ENCODE measurements at regions not wholly inside any gene's neighbourhood (a gene's known extent, or its start where the extent isn't known, plus 50 kb on each side); places are given as distances from the start of the nearest gene placed in this dataset.
"Not testable (repeated sequence)": the region's sequence is repeated elsewhere in the genome, so short reads cannot be mapped to it uniquely, and the experiment has no call there.

DNA sequence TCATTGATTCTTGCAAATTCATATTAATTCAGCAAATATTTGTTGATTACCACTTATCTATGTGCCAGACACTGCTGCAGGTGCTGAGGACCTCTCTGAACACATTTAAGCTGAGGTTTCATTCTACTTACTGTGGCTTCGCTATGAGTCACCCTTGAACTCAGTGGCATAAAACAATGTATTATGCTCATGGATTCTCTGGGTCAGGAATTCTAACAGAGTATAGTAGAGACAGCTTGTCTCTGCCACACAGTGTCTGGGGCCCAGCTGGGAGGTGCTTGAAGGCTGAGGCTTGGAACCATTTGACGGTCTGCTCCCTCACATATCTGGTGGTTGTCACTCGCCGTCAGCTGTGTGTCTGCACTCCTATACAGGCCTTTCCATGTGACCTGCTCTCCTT is 124.3 kb upstream of the NR3C1 start:
- 98% methylated on average over 4 of the region's 4 CpGs for WGBS, 2 donors
- no peak overlapping the region for H3K27ac ChIP-seq (ENCODE audit: low read depth in 2 of 2, low read length in 1 of 2)
- H3K9me3 ChIP-seq (ENCODE audit: control insufficient read depth in 2 of 2, insufficient read depth in 1 of 2, low read depth in 1 of 2, low read length in 1 of 2), result no peaks in the 10 kb centered on the region
- H3K4me3 ChIP-seq (ENCODE audit: low read depth in 1 of 2, low read length in 2 of 2), result no peak overlapping the region
- no peaks in the 10 kb centered on the region for H3K27me3 ChIP-seq (ENCODE audit: control insufficient read depth in 1 of 2, insufficient read depth in 2 of 2, low read length in 2 of 2)
- H3K36me3 ChIP-seq (ENCODE audit: control insufficient read depth in 2 of 2, insufficient read depth in 2 of 2, low read length in 1 of 2), result no peaks in the 10 kb centered on the region
- H3K4me1 ChIP-seq (ENCODE audit: control insufficient read depth in 2 of 2, insufficient read depth in 2 of 2, low read length in 1 of 2), result no peaks in the 10 kb centered on the region

- H3K4me3 ChIP-seq (ENCODE audit: low read depth in 1 of 2, low read length in 2 of 2), result no peak overlapping the region
- no peaks in the 10 kb centered on the region for H3K9me3 ChIP-seq (ENCODE audit: control insufficient read depth in 2 of 2, insufficient read depth in 1 of 2, low read depth in 1 of 2, low read length in 1 of 2)
- H3K27ac ChIP-seq (ENCODE audit: low read depth in 2 of 2, low read length in 1 of 2), result no peak overlapping the region
- H3K4me1 ChIP-seq (ENCODE audit: control insufficient read depth in 2 of 2, insufficient read depth in 2 of 2, low read length in 1 of 2), result no peaks in the 10 kb centered on the region
- WGBS, 2 donors, result 96 to 99% methylated on average over 1 of the region's 1 CpG
- no peaks in the 10 kb centered on the region for H3K36me3 ChIP-seq (ENCODE audit: control insufficient read depth in 2 of 2, insufficient read depth in 2 of 2, low read length in 1 of 2)
- no peaks in the 10 kb centered on the region for H3K27me3 ChIP-seq (ENCODE audit: control insufficient read depth in 1 of 2, insufficient read depth in 2 of 2, low read length in 2 of 2)
Observed at GRCh38 chr5:143525176-143525575, 121.7 kb upstream of the NR3C1 start.

DNA sequence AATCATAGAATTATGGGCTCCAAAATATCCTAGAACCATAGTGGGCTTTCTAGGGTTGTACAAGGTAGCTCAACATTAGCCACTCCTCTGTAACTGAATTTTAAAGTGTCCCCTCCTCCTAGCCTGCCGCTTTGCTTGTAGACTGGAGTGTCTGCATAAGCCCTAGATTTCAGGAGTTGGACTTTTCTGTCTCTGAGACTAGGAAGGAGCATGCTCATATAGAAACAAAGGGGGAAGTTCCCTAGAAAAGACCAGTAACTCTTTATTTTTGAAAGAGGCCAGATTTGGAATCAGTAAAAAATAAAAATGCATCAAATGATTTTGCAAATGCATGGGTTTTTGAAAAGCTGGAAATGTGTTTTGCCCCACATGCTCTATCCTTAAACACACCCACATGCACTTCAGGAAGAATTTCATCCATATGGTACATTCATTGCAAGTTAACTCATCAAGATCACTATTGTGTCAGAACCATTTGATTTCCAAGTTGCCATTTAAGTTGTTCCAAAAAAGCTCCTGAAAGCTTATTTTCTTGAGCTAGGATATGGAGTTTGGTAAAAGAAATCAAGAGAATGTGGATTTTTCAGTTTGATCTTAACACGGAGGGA is 121.0 kb upstream of the NR3C1 start:
- Histone ChIP-seq H3K4me1 (ENCODE audit: control insufficient read depth in 2 of 2, insufficient read depth in 2 of 2, low read length in 1 of 2) (no peaks in the 10 kb centered on the region), H3K36me3 (ENCODE audit: control insufficient read depth in 2 of 2, insufficient read depth in 2 of 2, low read length in 1 of 2) (no peaks in the 10 kb centered on the region), H3K4me3 (ENCODE audit: low read depth in 1 of 2, low read length in 2 of 2) (no peak overlapping the region), H3K27ac (ENCODE audit: low read depth in 2 of 2, low read length in 1 of 2) (no peak overlapping the region), H3K27me3 (ENCODE audit: control insufficient read depth in 1 of 2, insufficient read depth in 2 of 2, low read length in 2 of 2) (no peaks in the 10 kb centered on the region), H3K9me3 (ENCODE audit: control insufficient read depth in 2 of 2, insufficient read depth in 1 of 2, low read depth in 1 of 2, low read length in 1 of 2) (no peaks in the 10 kb centered on the region)
- WGBS, 2 donors, result 89 to 93% methylated on average over 2 of the region's 2 CpGs

- Histone ChIP-seq H3K9me3 (ENCODE audit: control insufficient read depth in 2 of 2, insufficient read depth in 1 of 2, low read depth in 1 of 2, low read length in 1 of 2) (no peaks in the 10 kb centered on the region), H3K27ac (ENCODE audit: low read depth in 2 of 2, low read length in 1 of 2) (no peak overlapping the region), H3K4me1 (ENCODE audit: control insufficient read depth in 2 of 2, insufficient read depth in 2 of 2, low read length in 1 of 2) (no peaks in the 10 kb centered on the region), H3K27me3 (ENCODE audit: control insufficient read depth in 1 of 2, insufficient read depth in 2 of 2, low read length in 2 of 2) (no peaks in the 10 kb centered on the region), H3K4me3 (ENCODE audit: low read depth in 1 of 2, low read length in 2 of 2) (no peak overlapping the region), H3K36me3 (ENCODE audit: control insufficient read depth in 2 of 2, insufficient read depth in 2 of 2, low read length in 1 of 2) (no peaks in the 10 kb centered on the region)
- 61% methylated on average over 4 of the region's 4 CpGs for WGBS, 2 donors
Observed at GRCh38 chr5:143521846-143522400, 118.4 kb upstream of the NR3C1 start.

GRCh38 chr5:143521141-143521540 is 117.7 kb upstream of the NR3C1 start:
- Histone ChIP-seq H3K36me3 (ENCODE audit: control insufficient read depth in 2 of 2, insufficient read depth in 2 of 2, low read length in 1 of 2) (no peaks in the 10 kb centered on the region), H3K27me3 (ENCODE audit: control insufficient read depth in 1 of 2, insufficient read depth in 2 of 2, low read length in 2 of 2) (no peaks in the 10 kb centered on the region), H3K9me3 (ENCODE audit: control insufficient read depth in 2 of 2, insufficient read depth in 1 of 2, low read depth in 1 of 2, low read length in 1 of 2) (no peaks in the 10 kb centered on the region), H3K4me3 (ENCODE audit: low read depth in 1 of 2, low read length in 2 of 2) (no peak overlapping the region), H3K4me1 (ENCODE audit: control insufficient read depth in 2 of 2, insufficient read depth in 2 of 2, low read length in 1 of 2) (no peaks in the 10 kb centered on the region), H3K27ac (ENCODE audit: low read depth in 2 of 2, low read length in 1 of 2) (no peak overlapping the region)
- WGBS, 2 donors, result 62 to 72% methylated on average over 4 of the region's 4 CpGs

GRCh38 chr5:143519215-143519614 is 115.7 kb upstream of the NR3C1 start:
- H3K36me3 ChIP-seq (ENCODE audit: control insufficient read depth in 2 of 2, insufficient read depth in 2 of 2, low read length in 1 of 2); H3K27ac ChIP-seq (ENCODE audit: low read depth in 2 of 2, low read length in 1 of 2); H3K4me1 ChIP-seq (ENCODE audit: control insufficient read depth in 2 of 2, insufficient read depth in 2 of 2, low read length in 1 of 2); H3K4me3 ChIP-seq (ENCODE audit: low read depth in 1 of 2, low read length in 2 of 2); H3K9me3 ChIP-seq (ENCODE audit: control insufficient read depth in 2 of 2, insufficient read depth in 1 of 2, low read depth in 1 of 2, low read length in 1 of 2); H3K27me3 ChIP-seq (ENCODE audit: control insufficient read depth in 1 of 2, insufficient read depth in 2 of 2, low read length in 2 of 2): not testable (repeated sequence)
- 94% methylated on average over 2 of the region's 2 CpGs for WGBS, 2 donors

GRCh38 chr5:143517824-143518223 is 114.3 kb upstream of the NR3C1 start:
- H3K4me1 ChIP-seq (ENCODE audit: control insufficient read depth in 2 of 2, insufficient read depth in 2 of 2, low read length in 1 of 2); H3K27ac ChIP-seq (ENCODE audit: low read depth in 2 of 2, low read length in 1 of 2); H3K27me3 ChIP-seq (ENCODE audit: control insufficient read depth in 1 of 2, insufficient read depth in 2 of 2, low read length in 2 of 2); H3K9me3 ChIP-seq (ENCODE audit: control insufficient read depth in 2 of 2, insufficient read depth in 1 of 2, low read depth in 1 of 2, low read length in 1 of 2); H3K4me3 ChIP-seq (ENCODE audit: low read depth in 1 of 2, low read length in 2 of 2); H3K36me3 ChIP-seq (ENCODE audit: control insufficient read depth in 2 of 2, insufficient read depth in 2 of 2, low read length in 1 of 2): not testable (repeated sequence)

DNA sequence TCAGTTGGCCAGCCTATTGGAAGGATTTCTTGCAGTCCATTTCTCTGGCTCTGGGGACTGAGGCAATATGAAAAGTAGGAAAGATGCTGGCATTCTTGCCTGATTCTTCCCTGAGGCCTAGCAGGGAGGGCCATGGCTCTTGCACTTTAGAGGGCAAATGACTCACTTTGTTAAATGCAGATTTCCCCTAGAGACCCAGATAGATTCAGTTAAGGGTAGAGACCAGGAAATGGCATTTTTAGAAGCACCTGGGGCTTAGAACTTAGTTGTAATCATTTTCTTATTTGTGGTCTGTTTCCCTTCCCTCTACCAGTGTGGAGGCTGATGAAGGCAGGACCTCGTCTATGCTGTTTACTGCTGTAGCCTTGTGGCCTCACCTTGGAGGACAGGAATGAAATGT is 112.8 kb upstream of the NR3C1 start:
- H3K27me3 ChIP-seq (ENCODE audit: control insufficient read depth in 1 of 2, insufficient read depth in 2 of 2, low read length in 2 of 2), result no peaks in the 10 kb centered on the region
- 96 to 100% methylated on average over 1 of the region's 1 CpG for WGBS, 2 donors
- H3K36me3 ChIP-seq (ENCODE audit: control insufficient read depth in 2 of 2, insufficient read depth in 2 of 2, low read length in 1 of 2), result no peaks in the 10 kb centered on the region
- H3K9me3 ChIP-seq (ENCODE audit: control insufficient read depth in 2 of 2, insufficient read depth in 1 of 2, low read depth in 1 of 2, low read length in 1 of 2), result no peaks in the 10 kb centered on the region
- H3K4me3 ChIP-seq (ENCODE audit: low read depth in 1 of 2, low read length in 2 of 2), result no peak overlapping the region
- H3K27ac ChIP-seq (ENCODE audit: low read depth in 2 of 2, low read length in 1 of 2), result no peak overlapping the region
- H3K4me1 ChIP-seq (ENCODE audit: control insufficient read depth in 2 of 2, insufficient read depth in 2 of 2, low read length in 1 of 2), result no peaks in the 10 kb centered on the region

GRCh38 chr5:143515829-143516228 is 112.3 kb upstream of the NR3C1 start:
- Histone ChIP-seq H3K27me3 (ENCODE audit: control insufficient read depth in 1 of 2, insufficient read depth in 2 of 2, low read length in 2 of 2) (no peaks in the 10 kb centered on the region), H3K4me1 (ENCODE audit: control insufficient read depth in 2 of 2, insufficient read depth in 2 of 2, low read length in 1 of 2) (no peaks in the 10 kb centered on the region), H3K9me3 (ENCODE audit: control insufficient read depth in 2 of 2, insufficient read depth in 1 of 2, low read depth in 1 of 2, low read length in 1 of 2) (no peaks in the 10 kb centered on the region), H3K36me3 (ENCODE audit: control insufficient read depth in 2 of 2, insufficient read depth in 2 of 2, low read length in 1 of 2) (no peaks in the 10 kb centered on the region), H3K4me3 (ENCODE audit: low read depth in 1 of 2, low read length in 2 of 2) (no peak overlapping the region), H3K27ac (ENCODE audit: low read depth in 2 of 2, low read length in 1 of 2) (no peak overlapping the region)
- 72% methylated on average over 5 of the region's 5 CpGs for WGBS, 2 donors

- no peaks in the 10 kb centered on the region for H3K36me3 ChIP-seq (ENCODE audit: control insufficient read depth in 2 of 2, insufficient read depth in 2 of 2, low read length in 1 of 2)
- H3K4me1 ChIP-seq (ENCODE audit: control insufficient read depth in 2 of 2, insufficient read depth in 2 of 2, low read length in 1 of 2), result no peaks in the 10 kb centered on the region
- H3K4me3 ChIP-seq (ENCODE audit: low read depth in 1 of 2, low read length in 2 of 2), result no peak overlapping the region
- H3K27ac ChIP-seq (ENCODE audit: low read depth in 2 of 2, low read length in 1 of 2), result no peak overlapping the region
- H3K9me3 ChIP-seq (ENCODE audit: control insufficient read depth in 2 of 2, insufficient read depth in 1 of 2, low read depth in 1 of 2, low read length in 1 of 2), result no peaks in the 10 kb centered on the region
- H3K27me3 ChIP-seq (ENCODE audit: control insufficient read depth in 1 of 2, insufficient read depth in 2 of 2, low read length in 2 of 2), result no peaks in the 10 kb centered on the region
Observed at GRCh38 chr5:143514616-143515335, 111.3 kb upstream of the NR3C1 start.

All from esophagus (tissue), 2 donors.